ENCODE measurements at regions not wholly inside any gene's neighbourhood (a gene's known extent, or its start where the extent isn't known, plus 50 kb on each side); places are given as distances from the start of the nearest gene placed in this dataset.

DNA sequence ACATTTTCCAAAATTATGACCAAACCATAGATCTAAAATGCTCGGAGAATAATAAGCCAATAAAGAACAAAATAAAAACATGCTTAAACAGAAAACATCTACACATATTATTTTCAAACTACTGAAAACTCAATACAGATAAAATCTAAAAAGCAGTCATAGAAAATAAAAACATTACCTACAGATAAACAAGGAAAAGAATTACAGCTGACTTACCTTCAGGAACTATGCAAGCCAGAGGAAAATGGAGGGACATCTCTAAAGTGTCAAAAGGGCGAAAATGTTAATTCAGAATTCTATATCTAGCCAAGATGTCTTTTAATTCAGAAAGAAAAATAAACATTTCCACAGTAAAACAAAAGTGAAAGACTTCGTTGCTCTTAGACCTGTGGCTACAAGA, 112.9 kb upstream of the GYPC start:
- H3K27me3 ChIP-seq (ENCODE audit: insufficient read depth, insufficient read length) = no peaks in the 10 kb centered on the region
- DNase-seq (ENCODE audit: low read depth, low spot score) = no peak
- TF ChIP-seq YY1 (IDR thresholded peaks at IDR 0.05; ENCODE audit: insufficient read depth, insufficient read length) = no peak
- TF ChIP-seq SUZ12 (IDR thresholded peaks at IDR 0.05; ENCODE audit: extremely low read depth, insufficient read depth, insufficient read length) = no peak
- no peak for TF ChIP-seq ZNF274 (IDR thresholded peaks at IDR 0.05; ENCODE audit: low read depth, low read length)
- no peak overlapping the region for H3K4me3 ChIP-seq (ENCODE audit: insufficient read length, low read depth)
- no peak overlapping the region for H3K9ac ChIP-seq (ENCODE audit: insufficient read length, low read depth)
- H3K9me3 ChIP-seq (ENCODE audit: insufficient read depth, low read length) = peaks cover 31% of the 10 kb centered on the region
- no peaks in the 10 kb centered on the region for H3K36me3 ChIP-seq (ENCODE audit: insufficient read depth, insufficient read length, low read length)
- H3K4me1 ChIP-seq (ENCODE audit: insufficient read depth, insufficient read length) = no peaks in the 10 kb centered on the region

DNA sequence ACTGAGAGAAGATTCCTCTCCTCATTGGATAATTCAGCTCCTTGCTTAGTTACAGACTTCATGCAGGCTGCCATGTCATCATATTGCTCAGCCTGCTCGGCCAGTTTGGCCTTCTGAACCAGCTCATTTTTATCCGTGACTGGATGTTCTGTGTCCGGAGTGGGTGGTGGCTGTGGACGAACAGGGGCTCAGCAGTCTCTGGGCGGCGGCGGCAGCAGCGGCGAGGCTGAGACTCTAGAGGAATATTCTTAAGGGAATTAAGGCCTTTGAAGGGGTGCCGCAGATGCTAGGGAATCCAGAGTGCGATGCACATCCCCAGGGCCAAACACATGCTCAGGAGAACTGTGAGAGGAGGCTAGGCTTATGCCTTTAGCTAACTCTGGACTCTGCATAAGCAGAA, 97.9 kb upstream of the GYPC start:
- TF ChIP-seq ZNF274 (IDR thresholded peaks at IDR 0.05; ENCODE audit: low read depth, low read length) = no peak
- no peak for TF ChIP-seq YY1 (IDR thresholded peaks at IDR 0.05; ENCODE audit: insufficient read depth, insufficient read length)
- TF ChIP-seq SUZ12 (IDR thresholded peaks at IDR 0.05; ENCODE audit: extremely low read depth, insufficient read depth, insufficient read length) = no peak
- Histone ChIP-seq H3K9me3 (ENCODE audit: insufficient read depth, low read length) (no peaks in the 10 kb centered on the region), H3K4me1 (ENCODE audit: insufficient read depth, insufficient read length) (no peaks in the 10 kb centered on the region), H3K27me3 (ENCODE audit: insufficient read depth, insufficient read length) (no peaks in the 10 kb centered on the region), H3K9ac (ENCODE audit: insufficient read length, low read depth) (no peak overlapping the region), H3K36me3 (ENCODE audit: insufficient read depth, insufficient read length, low read length) (no peaks in the 10 kb centered on the region), H3K4me3 (ENCODE audit: insufficient read length, low read depth) (no peak overlapping the region)
- DNase-seq (ENCODE audit: low read depth, low spot score) = no peak

DNA sequence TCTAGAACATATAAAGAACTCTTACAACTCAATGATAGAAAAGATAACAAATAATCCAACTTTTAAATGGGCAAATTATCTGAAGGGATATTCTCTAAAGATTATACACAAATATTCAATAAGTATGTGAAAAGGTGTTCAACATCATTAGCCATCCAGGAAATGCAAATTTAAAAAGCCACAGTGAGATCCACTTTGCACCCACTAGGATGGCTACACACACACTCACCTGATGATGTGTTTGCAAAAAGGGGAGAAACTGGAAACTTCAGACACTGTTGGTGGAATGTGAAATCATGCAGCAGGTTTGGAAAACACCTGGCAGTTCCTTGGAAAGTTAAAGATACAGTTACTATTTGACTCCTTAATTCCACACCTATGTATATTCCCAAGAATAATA, 87.2 kb upstream of the GYPC start:
- Histone ChIP-seq H3K9ac (ENCODE audit: insufficient read length, low read depth) (no peak overlapping the region), H3K4me1 (ENCODE audit: insufficient read depth, insufficient read length) (no peaks in the 10 kb centered on the region), H3K27me3 (ENCODE audit: insufficient read depth, insufficient read length) (no peaks in the 10 kb centered on the region), H3K36me3 (ENCODE audit: insufficient read depth, insufficient read length, low read length) (no peaks in the 10 kb centered on the region), H3K9me3 (ENCODE audit: insufficient read depth, low read length) (no peaks in the 10 kb centered on the region), H3K4me3 (ENCODE audit: insufficient read length, low read depth) (no peak overlapping the region)
- TF ChIP-seq YY1 (IDR thresholded peaks at IDR 0.05; ENCODE audit: insufficient read depth, insufficient read length) (no peak), SUZ12 (IDR thresholded peaks at IDR 0.05; ENCODE audit: extremely low read depth, insufficient read depth, insufficient read length) (no peak), ZNF274 (IDR thresholded peaks at IDR 0.05; ENCODE audit: low read depth, low read length) (no peak)
- no peak for DNase-seq (ENCODE audit: low read depth, low spot score)

DNA sequence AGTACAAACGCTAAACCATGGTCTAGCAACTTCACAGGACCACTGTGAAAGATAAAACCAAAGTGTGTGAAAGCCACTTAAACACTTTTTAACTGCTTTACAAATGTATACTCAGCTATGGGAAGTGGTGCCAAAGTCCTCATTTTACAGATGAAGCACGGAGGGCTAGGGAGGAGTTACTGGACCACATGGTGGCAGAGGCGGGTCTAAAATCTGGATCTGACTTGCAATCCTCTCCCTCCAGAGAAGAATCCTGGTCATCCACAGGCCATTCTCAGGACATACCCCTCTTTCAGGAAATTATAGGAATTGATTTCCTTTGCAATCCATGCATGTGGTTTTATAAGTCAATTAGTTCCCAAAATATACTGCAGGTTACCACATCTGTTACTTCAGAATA, 84.6 kb upstream of the GYPC start:
- H3K4me3 ChIP-seq (ENCODE audit: insufficient read length, low read depth) = no peak overlapping the region
- H3K36me3 ChIP-seq (ENCODE audit: insufficient read depth, insufficient read length, low read length) = no peaks in the 10 kb centered on the region
- TF ChIP-seq YY1 (IDR thresholded peaks at IDR 0.05; ENCODE audit: insufficient read depth, insufficient read length) = no peak
- H3K9me3 ChIP-seq (ENCODE audit: insufficient read depth, low read length) = no peaks in the 10 kb centered on the region
- H3K9ac ChIP-seq (ENCODE audit: insufficient read length, low read depth) = no peak overlapping the region
- H3K27me3 ChIP-seq (ENCODE audit: insufficient read depth, insufficient read length) = no peaks in the 10 kb centered on the region
- DNase-seq (ENCODE audit: low read depth, low spot score) = peak; percentile 0
- H3K4me1 ChIP-seq (ENCODE audit: insufficient read depth, insufficient read length) = no peaks in the 10 kb centered on the region

DNA sequence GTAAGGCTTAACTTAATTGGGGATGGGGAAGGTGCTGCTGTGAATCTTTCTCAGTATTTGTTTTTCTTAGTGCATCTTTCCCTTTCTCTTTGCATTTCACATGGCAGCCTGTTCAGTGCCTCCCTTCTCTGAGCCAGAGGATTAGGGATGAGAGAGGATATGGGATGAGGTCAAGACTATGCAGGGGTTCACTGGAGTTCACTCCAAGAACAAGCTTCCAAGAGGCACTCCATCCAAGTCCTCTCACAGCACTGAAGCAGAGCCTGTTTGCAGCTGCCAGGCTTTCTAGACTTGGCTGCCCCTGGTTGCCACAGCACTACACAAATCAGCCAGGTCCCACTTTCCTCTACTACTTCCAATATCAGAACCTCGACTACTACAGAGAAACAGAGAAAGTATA, 80.3 kb upstream of the GYPC start:
- no peak for DNase-seq (ENCODE audit: low read depth, low spot score)
- Histone ChIP-seq H3K9me3 (ENCODE audit: insufficient read depth, low read length) (no peaks in the 10 kb centered on the region), H3K9ac (ENCODE audit: insufficient read length, low read depth) (no peak overlapping the region), H3K4me3 (ENCODE audit: insufficient read length, low read depth) (no peak overlapping the region), H3K36me3 (ENCODE audit: insufficient read depth, insufficient read length, low read length) (no peaks in the 10 kb centered on the region), H3K4me1 (ENCODE audit: insufficient read depth, insufficient read length) (no peaks in the 10 kb centered on the region), H3K27me3 (ENCODE audit: insufficient read depth, insufficient read length) (no peaks in the 10 kb centered on the region)
- TF ChIP-seq YY1 (IDR thresholded peaks at IDR 0.05; ENCODE audit: insufficient read depth, insufficient read length) (no peak), SUZ12 (IDR thresholded peaks at IDR 0.05; ENCODE audit: extremely low read depth, insufficient read depth, insufficient read length) (no peak), ZNF274 (IDR thresholded peaks at IDR 0.05; ENCODE audit: low read depth, low read length) (no peak)

DNA sequence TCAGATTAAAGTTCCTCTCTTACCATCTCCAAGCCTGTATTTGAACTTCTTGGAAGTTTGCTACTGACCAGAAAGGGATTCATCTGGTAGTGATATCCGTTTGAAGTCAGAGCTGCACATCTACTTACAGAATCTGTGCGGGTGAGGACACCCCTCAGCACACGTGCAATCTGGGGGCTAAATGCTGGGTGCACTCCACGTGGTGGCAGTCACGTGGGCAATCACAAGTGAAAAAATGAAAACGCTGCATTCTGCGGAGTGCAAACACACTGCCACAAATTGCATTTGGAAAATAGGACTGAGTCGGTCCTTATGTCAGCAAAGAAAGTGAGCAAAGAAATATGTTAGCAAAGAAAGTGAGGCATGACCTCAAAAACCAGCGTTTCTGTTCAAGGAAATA, 76.1 kb upstream of the GYPC start:
- Histone ChIP-seq H3K9me3 (ENCODE audit: insufficient read depth, low read length) (no peaks in the 10 kb centered on the region), H3K27me3 (ENCODE audit: insufficient read depth, insufficient read length) (no peaks in the 10 kb centered on the region), H3K4me1 (ENCODE audit: insufficient read depth, insufficient read length) (no peaks in the 10 kb centered on the region), H3K36me3 (ENCODE audit: insufficient read depth, insufficient read length, low read length) (no peaks in the 10 kb centered on the region), H3K9ac (ENCODE audit: insufficient read length, low read depth) (no peak overlapping the region), H3K4me3 (ENCODE audit: insufficient read length, low read depth) (no peak overlapping the region)
- TF ChIP-seq YY1 (IDR thresholded peaks at IDR 0.05; ENCODE audit: insufficient read depth, insufficient read length) (no peak), ZNF274 (IDR thresholded peaks at IDR 0.05; ENCODE audit: low read depth, low read length) (no peak), SUZ12 (IDR thresholded peaks at IDR 0.05; ENCODE audit: extremely low read depth, insufficient read depth, insufficient read length) (no peak)
- DNase-seq (ENCODE audit: low read depth, low spot score) = no peak

DNA sequence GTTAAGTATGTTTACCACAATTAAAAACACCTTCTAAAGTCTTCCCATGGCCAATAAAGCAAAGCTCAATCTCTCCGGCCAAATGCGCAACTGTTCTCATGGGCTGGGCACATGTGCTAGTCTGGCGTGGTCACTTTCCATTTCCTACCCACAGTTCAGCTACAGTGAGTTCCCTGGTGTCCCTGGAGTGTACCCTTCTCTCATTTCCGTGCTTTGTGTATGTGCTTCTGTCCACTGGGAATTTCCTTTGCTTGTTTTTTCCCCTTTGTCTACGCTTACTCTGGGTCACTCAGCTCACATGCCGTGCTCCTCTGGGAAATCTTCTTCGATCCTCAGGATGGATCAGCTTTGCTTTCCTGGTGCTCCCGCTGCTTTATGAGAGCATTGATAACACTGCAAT, 69.6 kb upstream of the GYPC start:
- no peaks in the 10 kb centered on the region for H3K9me3 ChIP-seq (ENCODE audit: insufficient read depth, low read length)
- TF ChIP-seq SUZ12 (IDR thresholded peaks at IDR 0.05; ENCODE audit: extremely low read depth, insufficient read depth, insufficient read length) = no peak
- TF ChIP-seq ZNF274 (IDR thresholded peaks at IDR 0.05; ENCODE audit: low read depth, low read length) = no peak
- no peak overlapping the region for H3K4me3 ChIP-seq (ENCODE audit: insufficient read length, low read depth)
- H3K9ac ChIP-seq (ENCODE audit: insufficient read length, low read depth) = no peak overlapping the region
- no peaks in the 10 kb centered on the region for H3K4me1 ChIP-seq (ENCODE audit: insufficient read depth, insufficient read length)
- no peak for DNase-seq (ENCODE audit: low read depth, low spot score)
- no peaks in the 10 kb centered on the region for H3K27me3 ChIP-seq (ENCODE audit: insufficient read depth, insufficient read length)
- H3K36me3 ChIP-seq (ENCODE audit: insufficient read depth, insufficient read length, low read length) = no peaks in the 10 kb centered on the region

DNA sequence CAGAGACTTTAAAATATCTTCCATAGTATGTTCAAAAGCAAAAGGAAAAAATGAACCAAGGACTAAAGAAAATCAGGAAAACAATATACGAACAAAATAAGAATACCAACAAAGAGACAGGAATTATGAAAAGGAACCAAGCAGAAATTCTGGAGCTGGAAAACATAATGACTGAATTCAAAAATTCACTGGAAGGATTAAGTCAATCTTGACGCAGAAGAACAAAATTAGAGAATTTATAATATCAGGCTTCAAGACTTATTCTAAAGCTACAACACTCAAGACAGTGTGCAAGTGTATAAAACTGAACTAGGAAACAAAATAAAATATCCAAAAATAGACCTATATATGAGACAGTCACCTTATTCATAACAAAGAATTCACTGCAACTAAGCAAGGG, 56.9 kb upstream of the GYPC start:
- no peaks in the 10 kb centered on the region for H3K36me3 ChIP-seq (ENCODE audit: insufficient read depth, insufficient read length, low read length)
- no peak overlapping the region for H3K4me3 ChIP-seq (ENCODE audit: insufficient read length, low read depth)
- no peaks in the 10 kb centered on the region for H3K27me3 ChIP-seq (ENCODE audit: insufficient read depth, insufficient read length)
- no peak for DNase-seq (ENCODE audit: low read depth, low spot score)
- TF ChIP-seq ZNF274 (IDR thresholded peaks at IDR 0.05; ENCODE audit: low read depth, low read length) = no peak
- TF ChIP-seq YY1 (IDR thresholded peaks at IDR 0.05; ENCODE audit: insufficient read depth, insufficient read length) = no peak
- no peak for TF ChIP-seq SUZ12 (IDR thresholded peaks at IDR 0.05; ENCODE audit: extremely low read depth, insufficient read depth, insufficient read length)
- peaks cover 6% of the 10 kb centered on the region for H3K9me3 ChIP-seq (ENCODE audit: insufficient read depth, low read length)
- no peaks in the 10 kb centered on the region for H3K4me1 ChIP-seq (ENCODE audit: insufficient read depth, insufficient read length)
- H3K9ac ChIP-seq (ENCODE audit: insufficient read length, low read depth) = no peak overlapping the region
